ENCODE measurements at regions not wholly inside any gene's neighbourhood (a gene's known extent, or its start where the extent isn't known, plus 50 kb on each side); places are given as distances from the start of the nearest gene placed in this dataset.
A peak's percentile ranks its signal among the peaks of the same experiment; 100 is the strongest.

GRCh38 chr14:96143906-96144305 lies 60.7 kb upstream of the BDKRB2 start:
- no peak for TF ChIP-seq CTCF (conservative IDR thresholded peaks at IDR 0.05; ENCODE audit: low read depth, low read length)
- DNase-seq (ENCODE audit: low read depth): no peak
- H3K4me3 ChIP-seq (ENCODE audit: low read depth, low read length): no peak overlapping the region

GRCh38 chr14:96145116-96145864 lies 59.3 kb upstream of the BDKRB2 start:
- no peak for DNase-seq (ENCODE audit: low read depth)
- H3K4me3 ChIP-seq (ENCODE audit: low read depth, low read length): no peak overlapping the region
- no peak for TF ChIP-seq CTCF (conservative IDR thresholded peaks at IDR 0.05; ENCODE audit: low read depth, low read length)

GRCh38 chr14:96146131-96146771 lies 58.4 kb upstream of the BDKRB2 start:
- TF ChIP-seq CTCF (conservative IDR thresholded peaks at IDR 0.05; ENCODE audit: low read depth, low read length): no peak
- peak; percentile 50 for DNase-seq (ENCODE audit: low read depth)
- H3K4me3 ChIP-seq (ENCODE audit: low read depth, low read length): no peak overlapping the region

- TF ChIP-seq CTCF (conservative IDR thresholded peaks at IDR 0.05; ENCODE audit: low read depth, low read length): no peak
- H3K4me3 ChIP-seq (ENCODE audit: low read depth, low read length): no peak overlapping the region
- DNase-seq (ENCODE audit: low read depth): no peak
These were observed 56.0 kb upstream of the BDKRB2 start for GRCh38 chr14:96148631-96149030.

GRCh38 chr14:96149131-96149530 lies 55.5 kb upstream of the BDKRB2 start:
- no peak for TF ChIP-seq CTCF (conservative IDR thresholded peaks at IDR 0.05; ENCODE audit: low read depth, low read length)
- H3K4me3 ChIP-seq (ENCODE audit: low read depth, low read length): no peak overlapping the region
- DNase-seq (ENCODE audit: low read depth): no peak

GRCh38 chr14:96150214-96150613 lies 54.4 kb upstream of the BDKRB2 start:
- no peak overlapping the region for H3K4me3 ChIP-seq (ENCODE audit: low read depth, low read length)
- no peak for TF ChIP-seq CTCF (conservative IDR thresholded peaks at IDR 0.05; ENCODE audit: low read depth, low read length)
- no peak for DNase-seq (ENCODE audit: low read depth)

- DNase-seq (ENCODE audit: low read depth): no peak
- H3K4me3 ChIP-seq (ENCODE audit: low read depth, low read length): no peak overlapping the region
- no peak for TF ChIP-seq CTCF (conservative IDR thresholded peaks at IDR 0.05; ENCODE audit: low read depth, low read length)
These were observed 53.4 kb upstream of the BDKRB2 start for GRCh38 chr14:96151242-96151641.

All from epithelial cell of proximal tubule (primary cell).